H7 (cell line): ENCODE measurements at regions not wholly inside any gene's neighbourhood (a gene's known extent, or its start where the extent isn't known, plus 50 kb on each side); places are given as distances from the start of the nearest gene placed in this dataset.

Experiments
- DNase-seq: peaks from one replicate; pipeline ENCODE4 v3.0.0; 2012
- H3K27me3 ChIP-seq: 2 replicates; pipeline ENCODE4 v1.6.0; 2011; ENCODE audit warnings: mild to moderate bottlenecking, low read length; ENCODE audit not compliant: control insufficient read depth, insufficient read depth
- H3K36me3 ChIP-seq: replicated peaks from 2 replicates; pipeline ENCODE4 v1.5.1; 2011; ENCODE audit warnings: low read length; ENCODE audit not compliant: control insufficient read depth, insufficient read depth
- H3K4me3 ChIP-seq: 2 replicates; pipeline ENCODE4 v1.5.1; 2011; ENCODE audit warnings: low read depth, mild to moderate bottlenecking, control low read depth, low read length, moderate library complexity; ENCODE audit not compliant: insufficient read depth

DNA sequence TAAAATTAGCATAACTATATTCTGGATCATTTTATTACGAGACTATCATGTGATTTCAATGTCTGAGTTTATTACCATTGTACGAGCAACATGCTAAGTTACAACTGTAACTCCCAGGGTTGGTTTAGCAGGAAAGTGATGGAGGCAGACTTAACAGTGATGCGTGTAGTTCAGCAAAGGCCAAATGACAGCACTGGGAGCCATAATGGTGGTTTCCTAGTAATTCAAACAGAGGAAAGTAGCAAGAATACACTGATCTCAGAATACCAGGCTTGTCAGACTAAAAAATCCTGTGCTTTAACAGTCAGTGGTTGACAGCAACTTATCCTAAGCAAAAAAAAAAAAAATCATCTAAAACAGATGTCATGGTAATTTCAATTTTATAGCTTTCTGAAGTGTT is 229.6 kb downstream of the KLF12 start:
- Histone ChIP-seq H3K27me3 (no peaks in the 10 kb centered on the region; the same call in 1 of the 2 replicates), H3K36me3 (no peaks in the 10 kb centered on the region), H3K4me3 (no peak overlapping the region)
- no peak for DNase-seq

DNA sequence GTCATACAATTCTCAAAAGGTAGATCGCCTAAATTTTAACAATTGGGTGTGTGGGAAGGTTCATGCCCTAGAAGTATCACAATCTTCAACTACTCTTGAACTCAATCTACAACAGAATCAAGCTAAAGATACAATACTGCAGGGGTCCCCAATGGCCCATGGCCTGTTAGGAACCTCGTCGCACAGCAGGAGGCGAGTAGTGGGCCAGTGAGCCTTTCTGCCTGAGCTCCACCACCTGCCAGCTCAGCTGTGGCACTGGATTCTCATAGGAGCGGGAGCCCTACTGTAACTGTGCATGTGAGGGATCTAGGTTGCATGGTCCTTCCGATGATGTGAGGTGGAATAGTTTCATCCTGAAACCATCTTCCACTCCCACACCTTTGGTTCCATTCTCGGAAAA is 230.6 kb downstream of the KLF12 start:
- no peaks in the 10 kb centered on the region for H3K36me3 ChIP-seq
- H3K4me3 ChIP-seq: no peak overlapping the region
- no peaks in the 10 kb centered on the region; the same call in 1 of the 2 replicates for H3K27me3 ChIP-seq
- peak; percentile 21 for DNase-seq

DNA sequence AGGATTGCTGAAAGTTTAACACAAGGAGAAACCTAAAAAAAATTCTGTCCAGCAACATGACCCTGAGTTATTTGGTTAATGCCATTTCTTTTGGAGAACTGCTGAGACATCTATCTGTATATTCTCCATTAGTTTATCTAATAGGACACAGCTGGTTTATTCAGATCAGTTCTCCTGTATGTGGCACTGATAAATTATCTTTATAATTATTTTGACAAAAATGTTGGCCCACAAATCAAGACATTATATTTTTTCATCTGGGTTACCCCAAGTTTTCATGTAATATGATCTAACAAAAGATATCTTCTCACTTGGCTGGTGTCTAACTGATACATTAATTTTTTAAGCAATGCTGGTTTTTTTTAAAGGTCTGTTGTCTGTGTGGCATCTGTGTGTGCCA is 231.4 kb downstream of the KLF12 start:
- Histone ChIP-seq H3K36me3 (no peaks in the 10 kb centered on the region), H3K27me3 (no peaks in the 10 kb centered on the region; the same call in 1 of the 2 replicates), H3K4me3 (no peak overlapping the region)
- no peak for DNase-seq

DNA sequence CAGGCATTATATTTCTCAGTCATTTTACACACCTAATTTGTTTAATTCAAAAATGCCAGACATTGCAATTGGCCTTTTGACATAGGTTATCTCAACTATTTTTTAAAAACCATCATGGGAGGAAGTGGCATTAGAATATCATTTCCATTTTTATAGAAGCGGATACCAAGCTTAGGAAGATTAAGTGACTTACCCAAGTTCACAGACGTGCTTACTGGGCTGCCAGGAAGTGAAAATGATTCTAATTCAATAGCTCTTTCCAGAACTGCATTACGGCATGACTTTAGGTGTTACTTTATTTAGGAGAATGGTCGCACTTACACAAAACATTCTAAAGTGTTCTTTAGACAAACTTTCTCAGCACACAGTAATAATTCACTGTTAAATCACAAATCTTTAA is 231.9 kb downstream of the KLF12 start:
- Histone ChIP-seq H3K36me3 (no peaks in the 10 kb centered on the region), H3K27me3 (no peaks in the 10 kb centered on the region; the same call in 1 of the 2 replicates), H3K4me3 (no peak overlapping the region)
- no peak for DNase-seq

DNA sequence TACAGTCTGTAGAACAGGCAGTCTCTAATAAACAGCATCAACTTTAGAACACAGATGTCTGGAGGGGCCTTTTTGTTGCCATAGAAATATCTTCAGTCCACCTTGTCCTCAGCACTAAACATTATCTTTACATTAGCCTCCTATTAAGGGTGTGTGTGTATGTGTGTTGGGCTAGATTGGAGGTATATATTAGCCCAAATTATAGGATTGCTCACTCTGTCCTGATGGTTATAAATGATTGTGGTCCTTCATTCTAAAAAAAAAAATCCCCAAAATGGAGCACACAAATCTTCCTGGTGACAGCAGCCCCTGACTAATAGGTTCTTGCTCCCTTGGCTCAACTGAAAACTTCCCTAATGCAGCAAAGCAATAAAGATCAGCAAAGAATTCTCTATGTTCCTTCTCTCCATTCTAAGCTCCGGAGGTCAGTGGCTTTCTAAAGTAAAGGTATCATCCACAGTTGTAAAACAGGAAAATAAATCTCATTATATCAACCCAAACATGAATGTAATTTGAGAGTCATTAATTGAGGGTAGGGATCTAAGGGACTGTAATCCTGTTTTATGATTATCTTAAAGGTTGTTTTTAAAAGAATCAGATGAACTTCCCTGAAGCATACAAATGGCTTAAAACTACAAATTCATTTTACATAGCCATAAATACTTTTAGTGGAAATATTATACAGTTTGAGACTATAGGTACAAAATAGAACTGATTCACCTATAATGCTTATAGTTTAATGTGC is 232.7 kb downstream of the KLF12 start:
- no peaks in the 10 kb centered on the region; the same call in 1 of the 2 replicates for H3K27me3 ChIP-seq
- no peak for DNase-seq
- H3K4me3 ChIP-seq: no peak overlapping the region
- no peaks in the 10 kb centered on the region for H3K36me3 ChIP-seq

DNA sequence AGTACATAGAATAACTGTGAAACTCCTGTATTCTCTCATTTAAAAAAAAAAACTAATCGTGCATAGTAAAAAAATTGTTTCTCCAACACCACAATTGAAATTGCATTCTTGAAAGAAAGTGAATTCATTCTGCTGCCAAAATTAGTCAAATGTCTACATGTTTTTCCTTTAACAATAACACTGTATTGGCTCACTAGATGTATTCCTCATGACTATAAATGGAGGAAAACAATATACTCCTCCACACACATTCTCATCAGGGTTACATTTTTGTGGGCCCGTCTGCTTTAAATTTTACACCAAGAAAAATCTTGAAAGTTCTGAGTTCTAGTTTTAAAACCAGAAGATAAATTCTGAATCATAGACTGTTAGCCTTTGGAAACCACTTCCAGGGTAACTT is 233.6 kb downstream of the KLF12 start:
- H3K36me3 ChIP-seq: no peaks in the 10 kb centered on the region
- H3K27me3 ChIP-seq: no peaks in the 10 kb centered on the region; the same call in 1 of the 2 replicates
- DNase-seq: no peak
- H3K4me3 ChIP-seq: no peak overlapping the region

DNA sequence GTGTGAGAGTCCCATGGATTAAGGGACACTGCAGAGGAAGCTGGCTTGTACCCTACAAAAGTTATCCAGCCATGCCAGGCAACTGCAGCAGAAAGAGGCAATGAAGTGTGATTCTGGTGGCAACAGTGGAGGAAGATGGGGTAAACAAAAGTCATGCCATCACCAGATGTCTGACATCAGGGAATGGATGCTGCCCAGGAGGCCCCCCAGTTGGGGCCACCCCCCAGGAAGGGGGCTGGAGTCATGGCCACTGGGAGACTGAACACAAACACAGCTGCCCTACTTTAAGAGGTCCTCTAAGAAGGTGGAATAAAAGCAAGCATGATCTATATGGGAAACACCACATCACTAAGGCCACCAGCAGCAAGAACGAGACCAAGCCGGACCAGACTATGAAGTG is 235.3 kb downstream of the KLF12 start:
- Histone ChIP-seq H3K36me3 (no peaks in the 10 kb centered on the region), H3K27me3 (no peaks in the 10 kb centered on the region), H3K4me3 (no peak overlapping the region)
- no peak for DNase-seq

DNA sequence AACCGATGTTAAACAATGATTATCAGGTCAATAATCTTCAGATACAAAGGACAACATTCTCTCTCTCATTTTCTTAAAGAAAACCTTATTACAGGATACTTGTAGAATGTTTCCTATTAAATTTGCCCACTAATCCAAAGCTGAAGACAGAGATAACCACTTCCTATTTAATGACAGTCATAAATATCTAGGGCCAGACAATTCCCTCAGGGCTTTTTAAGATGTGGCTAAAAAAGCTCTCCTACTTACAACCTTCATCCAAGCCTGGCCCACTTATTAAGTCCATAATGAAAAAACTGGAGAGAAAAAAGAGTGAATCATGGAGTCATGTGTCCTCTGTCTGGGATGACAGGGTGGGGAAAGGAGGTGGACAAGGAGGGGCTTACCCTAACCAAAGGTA is 235.9 kb downstream of the KLF12 start:
- Histone ChIP-seq H3K36me3 (no peaks in the 10 kb centered on the region), H3K4me3 (no peak overlapping the region), H3K27me3 (no peaks in the 10 kb centered on the region)
- no peak for DNase-seq

DNA sequence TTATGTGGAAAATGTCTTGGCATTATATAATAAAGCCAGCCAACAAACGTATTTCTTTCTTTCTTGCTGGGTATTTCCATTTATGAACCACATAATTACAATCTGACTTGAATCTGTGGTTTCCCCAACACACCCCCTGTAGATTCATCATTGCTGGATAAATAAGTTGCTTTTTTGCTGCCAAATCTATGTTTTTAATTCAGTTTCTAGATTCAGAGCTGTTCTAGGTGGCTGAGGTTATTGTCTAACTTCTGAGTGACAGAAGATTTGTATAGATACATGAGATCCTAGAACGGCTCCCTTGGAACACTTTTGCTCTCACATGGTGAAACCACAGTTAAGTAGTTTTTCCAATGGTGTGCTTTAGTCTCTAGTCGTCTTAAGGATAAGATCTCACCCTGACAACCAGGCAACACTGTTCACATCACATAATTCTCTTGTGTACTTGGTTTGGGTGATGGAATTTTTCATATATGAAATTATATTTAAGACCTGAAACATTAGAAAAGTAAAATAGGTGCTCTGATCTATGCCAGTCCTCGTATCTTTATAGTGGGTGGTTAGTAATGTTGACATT is 239.1 kb downstream of the KLF12 start:
- Histone ChIP-seq H3K4me3 (no peak overlapping the region), H3K27me3 (no peaks in the 10 kb centered on the region), H3K36me3 (no peaks in the 10 kb centered on the region)
- DNase-seq: no peak

DNA sequence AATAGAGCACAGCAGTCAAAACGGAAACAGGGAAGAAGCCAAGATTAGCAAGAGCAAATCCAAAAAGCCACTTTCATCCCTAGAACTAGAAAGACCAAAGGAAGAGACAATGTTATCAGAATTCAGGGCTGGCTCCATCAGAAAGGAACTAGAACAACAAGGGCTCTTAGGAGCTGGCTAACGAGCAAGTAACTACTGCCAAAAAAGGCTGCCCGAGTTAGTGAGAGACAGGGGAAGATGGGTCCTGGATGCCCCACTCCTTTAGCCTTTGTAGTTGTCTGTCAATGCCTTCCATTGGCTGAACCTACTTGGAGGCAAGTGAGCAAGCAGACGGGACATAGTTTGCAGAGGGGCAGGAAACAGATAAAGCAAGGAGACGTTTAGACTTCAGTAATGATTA is 240.4 kb downstream of the KLF12 start:
- Histone ChIP-seq H3K36me3 (no peaks in the 10 kb centered on the region), H3K27me3 (no peaks in the 10 kb centered on the region), H3K4me3 (no peak overlapping the region)
- no peak for DNase-seq

DNA sequence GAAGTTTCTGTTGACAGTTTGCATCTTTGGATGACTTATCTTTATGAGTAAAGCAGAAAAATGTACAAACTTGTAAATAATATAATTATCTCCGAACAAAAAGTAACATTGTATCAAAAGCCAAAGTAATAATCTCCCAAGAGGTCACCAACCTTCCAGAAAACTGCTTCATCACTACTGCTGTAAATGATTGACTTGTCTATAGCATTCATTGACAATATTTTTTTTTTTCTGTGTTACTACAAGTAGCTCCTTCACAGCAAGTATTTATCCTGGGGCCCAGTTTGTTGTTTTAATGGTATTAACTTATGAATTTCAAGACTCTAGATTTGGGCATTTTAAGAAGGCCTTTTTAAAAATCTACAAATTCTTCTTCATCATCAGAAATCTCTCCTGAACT is 242.4 kb downstream of the KLF12 start:
- Histone ChIP-seq H3K27me3 (no peaks in the 10 kb centered on the region), H3K36me3 (no peaks in the 10 kb centered on the region), H3K4me3 (no peak overlapping the region)
- no peak for DNase-seq

DNA sequence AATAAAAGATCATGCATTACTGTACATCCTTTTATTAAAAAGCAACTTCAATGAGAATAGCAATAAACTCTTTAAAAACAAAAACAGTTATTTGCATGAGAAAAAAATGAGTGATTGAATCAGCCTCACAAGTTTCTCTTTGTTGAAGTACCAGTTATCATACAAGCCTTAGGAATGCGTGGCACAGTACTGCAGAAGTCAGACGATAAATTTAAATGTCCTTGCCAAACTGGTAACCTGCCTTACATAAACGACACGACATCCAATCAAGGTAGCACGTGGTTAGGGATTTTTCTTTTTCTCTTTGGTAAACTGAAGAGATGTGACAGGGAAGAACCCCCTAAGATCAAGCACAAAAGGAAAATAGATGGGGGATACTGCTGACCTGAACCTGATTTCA is 251.0 kb downstream of the KLF12 start:
- H3K36me3 ChIP-seq: no peaks in the 10 kb centered on the region
- H3K4me3 ChIP-seq: no peak overlapping the region
- no peaks in the 10 kb centered on the region for H3K27me3 ChIP-seq
- no peak for DNase-seq

DNA sequence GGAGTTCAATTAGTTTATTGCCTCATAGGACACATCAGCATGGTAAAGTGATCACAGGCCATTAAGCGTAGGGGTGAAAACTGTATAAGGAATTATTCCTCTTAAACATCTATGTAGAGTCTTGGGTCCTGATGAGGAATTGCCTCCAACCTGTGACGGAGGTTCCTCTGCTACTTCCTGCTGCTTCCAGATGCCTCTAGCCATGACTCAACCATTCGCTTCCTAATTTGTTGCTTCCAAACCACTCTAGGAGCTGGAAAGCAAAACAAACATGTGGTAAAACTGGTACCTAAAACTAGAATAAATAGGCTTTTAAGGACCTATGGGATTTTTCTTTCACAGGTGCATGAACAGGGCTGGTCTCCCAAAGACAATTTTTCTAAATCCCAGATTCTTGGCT is 253.8 kb downstream of the KLF12 start:
- Histone ChIP-seq H3K36me3 (no peaks in the 10 kb centered on the region), H3K27me3 (no peaks in the 10 kb centered on the region), H3K4me3 (no peak overlapping the region)
- DNase-seq: no peak

DNA sequence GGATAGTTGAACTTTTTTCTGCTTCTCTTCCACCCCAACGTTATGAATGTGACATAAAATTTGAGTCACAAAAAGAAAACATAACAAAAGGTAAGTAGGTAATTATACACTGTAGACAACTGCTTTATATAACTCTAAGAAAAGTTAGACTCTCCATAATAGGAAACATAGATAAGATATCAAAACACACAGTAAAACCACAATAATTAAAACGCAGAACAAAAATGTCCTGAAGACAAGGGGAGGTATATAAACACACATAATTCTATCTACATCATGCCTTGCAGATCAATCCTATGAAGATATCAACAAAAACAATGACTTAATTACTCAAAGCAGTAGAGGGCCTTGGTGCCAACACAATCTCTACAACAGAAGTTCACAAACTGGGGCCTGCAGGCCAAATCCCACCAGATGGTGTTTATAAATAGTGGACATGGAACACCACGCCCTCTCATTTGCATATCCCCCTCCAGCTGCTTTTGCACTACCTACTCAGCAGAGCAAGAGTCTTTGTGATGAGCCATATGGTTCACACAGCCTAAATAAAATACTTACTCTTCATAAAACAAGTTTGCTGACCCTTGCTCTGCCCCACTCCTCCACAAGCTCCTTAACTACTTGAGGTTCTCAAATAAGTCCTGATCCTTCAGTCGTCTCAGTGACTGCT is 254.7 kb downstream of the KLF12 start:
- DNase-seq: no peak
- Histone ChIP-seq H3K36me3 (no peaks in the 10 kb centered on the region), H3K4me3 (no peak overlapping the region), H3K27me3 (no peaks in the 10 kb centered on the region)

DNA sequence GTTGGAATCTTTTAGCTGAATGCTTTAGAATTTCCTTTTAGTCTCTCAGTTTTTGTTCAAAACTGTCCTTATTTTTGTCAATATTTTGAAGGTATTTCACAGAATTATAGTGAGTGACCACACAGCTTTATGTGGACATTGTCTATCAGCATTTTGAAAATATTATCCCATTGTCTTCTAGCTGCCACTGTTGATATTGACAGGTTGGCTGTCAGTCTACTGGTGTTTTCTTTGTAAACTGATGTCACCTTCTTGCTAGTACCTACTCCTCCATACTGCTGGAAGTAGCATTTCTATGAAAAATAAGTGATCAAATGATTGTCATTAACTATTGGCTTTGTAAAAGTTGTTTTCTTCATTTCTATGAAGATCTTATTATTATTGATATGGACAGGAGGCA is 256.8 kb downstream of the KLF12 start:
- no peak for DNase-seq
- Histone ChIP-seq H3K4me3 (no peak overlapping the region), H3K27me3 (no peaks in the 10 kb centered on the region), H3K36me3 (no peaks in the 10 kb centered on the region)
